Type B pancreatic cell (in vitro differentiated cells): ENCODE measurements at regions not wholly inside any gene's neighbourhood (a gene's known extent, or its start where the extent isn't known, plus 50 kb on each side); places are given as distances from the start of the nearest gene placed in this dataset.
"Not testable (repeated sequence)": the region's sequence is repeated elsewhere in the genome, so short reads cannot be mapped to it uniquely, and the experiment has no call there.

Experiments
- DNase-seq: peaks from one replicate; pipeline ENCODE4 v3.0.0; 2021; ENCODE audit warnings: mixed read lengths; ENCODE audit not compliant: unreplicated experiment; ENCODE audit errors: extremely low spot score
- H3K27ac Mint-ChIP-seq: 2 replicates; pipeline ENCODE4 v1.8.0; 2021; ENCODE audit warnings: mild to moderate bottlenecking, mixed read lengths
- H3K27me3 Mint-ChIP-seq: 2 replicates; pipeline ENCODE4 v1.8.0; 2021; ENCODE audit warnings: mixed read lengths
- H3K36me3 Mint-ChIP-seq: 2 replicates; pipeline ENCODE4 v1.8.0; 2021; ENCODE audit warnings: mixed read lengths
- H3K4me1 Mint-ChIP-seq: one replicate; pipeline ENCODE4 v1.8.0; 2021; ENCODE audit warnings: mixed read lengths; ENCODE audit not compliant: unreplicated experiment
- H3K4me3 Mint-ChIP-seq: 2 replicates; pipeline ENCODE4 v1.8.0; 2021; ENCODE audit warnings: mild to moderate bottlenecking, mixed read lengths
- H3K9me3 Mint-ChIP-seq: 2 replicates; pipeline ENCODE4 v1.8.0; 2021; ENCODE audit warnings: mixed read lengths
- CTCF ChIP-seq: fragments of 200-600 bp; sonication (generic); conservative IDR thresholded peaks from 2 replicates; pipeline ENCODE4 v1.5.0; 2021; ENCODE audit warnings: antibody characterized with exemption, mild to moderate bottlenecking

GRCh38 chr6:96700915-96701314 is 136.4 kb downstream of the GPR63 start:
- Mint-ChIP-seq H3K9me3 (no peaks in the 10 kb centered on the region), H3K27me3 (no peaks in the 10 kb centered on the region), H3K27ac (no peak overlapping the region), H3K36me3 (no peaks in the 10 kb centered on the region), H3K4me1 (no peaks in the 10 kb centered on the region), H3K4me3 (no peak overlapping the region)
- DNase-seq: no peak
- TF ChIP-seq CTCF: no peak

GRCh38 chr6:96694429-96694828 is 131.5 kb downstream of the FHL5 start:
- H3K9me3 Mint-ChIP-seq, H3K36me3 Mint-ChIP-seq, H3K27ac Mint-ChIP-seq, H3K27me3 Mint-ChIP-seq, H3K4me1 Mint-ChIP-seq, DNase-seq, H3K4me3 Mint-ChIP-seq: not testable (repeated sequence)

- Mint-ChIP-seq H3K4me1 (no peaks in the 10 kb centered on the region), H3K4me3 (no peak overlapping the region), H3K27me3 (no peaks in the 10 kb centered on the region), H3K9me3 (no peaks in the 10 kb centered on the region), H3K36me3 (no peaks in the 10 kb centered on the region), H3K27ac (no peak overlapping the region)
- DNase-seq: no peak
- no peak for TF ChIP-seq CTCF
Observed at GRCh38 chr6:96687121-96687520, 124.2 kb downstream of the FHL5 start.

- no peak for DNase-seq
- Mint-ChIP-seq H3K27ac (no peak overlapping the region), H3K9me3 (no peaks in the 10 kb centered on the region), H3K4me1 (no peaks in the 10 kb centered on the region), H3K27me3 (no peaks in the 10 kb centered on the region), H3K4me3 (no peak overlapping the region), H3K36me3 (no peaks in the 10 kb centered on the region)
- no peak for TF ChIP-seq CTCF
Observed at GRCh38 chr6:96685702-96686101, 122.8 kb downstream of the FHL5 start.

GRCh38 chr6:96683819-96684528 is 121.0 kb downstream of the FHL5 start:
- TF ChIP-seq CTCF: no peak
- Mint-ChIP-seq H3K4me1 (no peaks in the 10 kb centered on the region), H3K4me3 (no peak overlapping the region), H3K27me3 (no peaks in the 10 kb centered on the region), H3K27ac (no peak overlapping the region), H3K36me3 (no peaks in the 10 kb centered on the region), H3K9me3 (no peaks in the 10 kb centered on the region)
- no peak for DNase-seq

GRCh38 chr6:96682017-96682416 is 119.1 kb downstream of the FHL5 start:
- H3K9me3 Mint-ChIP-seq: no peaks in the 10 kb centered on the region
- DNase-seq: no peak
- TF ChIP-seq CTCF: no peak
- no peak overlapping the region for H3K27ac Mint-ChIP-seq
- H3K36me3 Mint-ChIP-seq: no peaks in the 10 kb centered on the region
- no peaks in the 10 kb centered on the region for H3K4me1 Mint-ChIP-seq
- H3K4me3 Mint-ChIP-seq: no peak overlapping the region
- no peaks in the 10 kb centered on the region for H3K27me3 Mint-ChIP-seq
